Astrocyte (in vitro differentiated cells and primary cell): ENCODE measurements at regions not wholly inside any gene's neighbourhood (a gene's known extent, or its start where the extent isn't known, plus 50 kb on each side); places are given as distances from the start of the nearest gene placed in this dataset.

ENCODE experiments used
- DNase-seq: peaks from one replicate; pipeline ENCODE4 v3.0.0-alpha.2; 2010; ENCODE audit warnings: low read depth
- FAIRE-seq: peaks from 2 replicates; lab custom pipeline; 2011; peaks lifted over from hg19 to GRCh38; lab: Jason Lieb, UNC
- H2AFZ ChIP-seq: 2 replicates; pipeline ENCODE4 v1.6.0; 2012; ENCODE audit warnings: low read depth, low read length, inconsistent platforms
- H3K27ac ChIP-seq: 2 replicates; pipeline ENCODE4 v1.5.1; 2011; ENCODE audit warnings: low read depth, low read length, inconsistent platforms
- H3K27me3 ChIP-seq: 2 replicates; pipeline ENCODE4 v1.6.0; 2011; ENCODE audit warnings: low read length, inconsistent platforms; ENCODE audit not compliant: insufficient read depth
- H3K36me3 ChIP-seq: 2 replicates; pipeline ENCODE4 v1.5.1; 2011; ENCODE audit warnings: low read length, inconsistent platforms; ENCODE audit not compliant: insufficient read depth
- H3K4me1 ChIP-seq: 2 replicates; pipeline ENCODE4 v1.5.1; 2011; ENCODE audit warnings: low read length, inconsistent platforms; ENCODE audit not compliant: insufficient read depth
- H3K4me2 ChIP-seq: 2 replicates; pipeline ENCODE4 v1.6.0; 2012; ENCODE audit warnings: low read length, inconsistent platforms
- H3K4me3 ChIP-seq: 2 replicates; pipeline ENCODE4 v1.5.1; 2011; ENCODE audit warnings: low read depth, mild to moderate bottlenecking, low read length, inconsistent platforms; ENCODE audit not compliant: insufficient read depth
- H3K79me2 ChIP-seq: 2 replicates; pipeline ENCODE4 v1.6.0; 2012; ENCODE audit warnings: mild to moderate bottlenecking, low read length, inconsistent platforms; ENCODE audit not compliant: insufficient read depth
- H3K9ac ChIP-seq: 2 replicates; pipeline ENCODE4 v1.6.0; 2012; ENCODE audit warnings: mild to moderate bottlenecking, low read length, inconsistent platforms
- H3K9me3 ChIP-seq: 2 replicates; pipeline ENCODE4 v1.5.1; 2012; ENCODE audit warnings: low read depth, mild to moderate bottlenecking, low read length, inconsistent platforms; ENCODE audit not compliant: insufficient read depth
- H4K20me1 ChIP-seq: 2 replicates; pipeline ENCODE4 v1.6.0; 2012; ENCODE audit warnings: low read length, inconsistent platforms; ENCODE audit not compliant: insufficient read depth
- H3K27ac Mint-ChIP-seq: one replicate; pipeline ENCODE4 v1.8.0; 2021; ENCODE audit warnings: mild to moderate bottlenecking, mixed read lengths; ENCODE audit not compliant: unreplicated experiment
- H3K27me3 Mint-ChIP-seq: one replicate; pipeline ENCODE4 v1.8.0; 2021; ENCODE audit warnings: low read depth, mixed read lengths; ENCODE audit not compliant: unreplicated experiment
- H3K36me3 Mint-ChIP-seq: one replicate; pipeline ENCODE4 v1.8.0; 2021; ENCODE audit warnings: low read depth, mixed read lengths; ENCODE audit not compliant: unreplicated experiment
- H3K4me1 Mint-ChIP-seq: one replicate; pipeline ENCODE4 v1.8.0; 2021; ENCODE audit warnings: low read depth, mixed read lengths; ENCODE audit not compliant: unreplicated experiment
- H3K4me3 Mint-ChIP-seq: one replicate; pipeline ENCODE4 v1.8.0; 2021; ENCODE audit warnings: mild to moderate bottlenecking, moderate library complexity, mixed read lengths; ENCODE audit not compliant: unreplicated experiment
- H3K9me3 Mint-ChIP-seq: one replicate; pipeline ENCODE4 v1.8.0; 2021; ENCODE audit warnings: mild to moderate bottlenecking, mixed read lengths; ENCODE audit not compliant: unreplicated experiment
- CTCF ChIP-seq: IDR thresholded peaks from 2 replicates; pipeline ENCODE4 v1.5.1; 2011; ENCODE audit warnings: low read depth, mild to moderate bottlenecking, inconsistent platforms, low read length, moderate library complexity; ENCODE audit not compliant: insufficient read depth
- EZH2 ChIP-seq: IDR thresholded peaks from 2 replicates; pipeline ENCODE4 v1.6.1; 2012; ENCODE audit warnings: mild to moderate bottlenecking, low read length, inconsistent platforms; ENCODE audit not compliant: insufficient read depth

GRCh38 chr5:91611746-91612145 is 228.6 kb upstream of the ARRDC3 start:
- Histone ChIP-seq H3K27me3 (no peaks in the 10 kb centered on the region), H2AFZ (no peak overlapping the region), H3K9me3 (no peaks in the 10 kb centered on the region), H4K20me1 (no peaks in the 10 kb centered on the region), H3K9ac (no peak overlapping the region), H3K4me2 (no peak overlapping the region), H3K27ac (no peak overlapping the region), H3K36me3 (no peaks in the 10 kb centered on the region), H3K4me1 (no peaks in the 10 kb centered on the region), H3K79me2 (no peaks in the 10 kb centered on the region), H3K4me3 (no peak overlapping the region)
- Mint-ChIP-seq H3K4me3 (no peak overlapping the region), H3K4me1 (no peaks in the 10 kb centered on the region), H3K36me3 (no peaks in the 10 kb centered on the region), H3K27ac (no peak overlapping the region), H3K9me3 (no peaks in the 10 kb centered on the region), H3K27me3 (no peaks in the 10 kb centered on the region)
- DNase-seq, result no peak
- no peak for FAIRE-seq
- TF ChIP-seq CTCF, result no peak
- TF ChIP-seq EZH2, result no peak

- no peak for FAIRE-seq
- no peak overlapping the region for H3K4me2 ChIP-seq
- H3K27me3 ChIP-seq, result no peaks in the 10 kb centered on the region
- H4K20me1 ChIP-seq, result no peaks in the 10 kb centered on the region
- no peak overlapping the region for H3K9ac ChIP-seq
- H3K4me3 ChIP-seq, result no peak overlapping the region
- H3K4me1 ChIP-seq, result no peaks in the 10 kb centered on the region
- DNase-seq, result no peak
- H3K9me3 ChIP-seq, result no peaks in the 10 kb centered on the region
- no peak overlapping the region for H3K4me3 Mint-ChIP-seq
- TF ChIP-seq CTCF (no peak), EZH2 (no peak)
- no peak overlapping the region for H2AFZ ChIP-seq
- no peak overlapping the region for H3K27ac ChIP-seq
- no peak overlapping the region for H3K27ac Mint-ChIP-seq
- H3K79me2 ChIP-seq, result no peaks in the 10 kb centered on the region
- H3K36me3 Mint-ChIP-seq, result no peaks in the 10 kb centered on the region
- no peaks in the 10 kb centered on the region for H3K27me3 Mint-ChIP-seq
- no peaks in the 10 kb centered on the region for H3K4me1 Mint-ChIP-seq
- no peaks in the 10 kb centered on the region for H3K9me3 Mint-ChIP-seq
- H3K36me3 ChIP-seq, result no peaks in the 10 kb centered on the region
Measured at GRCh38 chr5:91607675-91608074, 224.6 kb upstream of the ARRDC3 start.

DNA sequence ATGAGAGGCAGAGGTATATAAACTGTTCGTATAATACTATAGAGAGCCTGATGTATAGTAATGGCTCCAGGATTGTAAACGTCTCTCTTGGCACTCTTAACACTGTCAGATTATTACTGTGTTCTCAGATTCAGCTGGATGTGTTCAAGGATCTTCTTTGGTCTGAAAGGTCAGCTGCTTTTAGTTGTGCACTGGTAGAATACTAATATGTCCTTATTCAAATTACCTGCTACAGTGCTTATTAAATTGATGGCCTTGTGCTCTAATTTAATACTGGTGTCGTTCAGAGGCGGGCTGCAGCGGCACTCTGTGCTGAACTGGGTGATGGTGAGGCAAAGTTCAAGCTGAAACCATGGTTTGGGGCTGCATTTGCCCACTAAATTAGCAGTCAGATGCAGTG is 216.7 kb upstream of the ARRDC3 start:
- no peak overlapping the region for H3K4me3 Mint-ChIP-seq
- no peaks in the 10 kb centered on the region for H3K4me1 Mint-ChIP-seq
- Histone ChIP-seq H4K20me1 (no peaks in the 10 kb centered on the region), H3K36me3 (no peaks in the 10 kb centered on the region), H3K4me1 (no peaks in the 10 kb centered on the region), H3K9ac (no peak overlapping the region), H2AFZ (no peak overlapping the region), H3K4me3 (no peak overlapping the region), H3K4me2 (no peak overlapping the region), H3K9me3 (no peaks in the 10 kb centered on the region), H3K79me2 (no peaks in the 10 kb centered on the region), H3K27ac (no peak overlapping the region), H3K27me3 (no peaks in the 10 kb centered on the region)
- H3K27ac Mint-ChIP-seq, result no peak overlapping the region
- no peaks in the 10 kb centered on the region for H3K9me3 Mint-ChIP-seq
- FAIRE-seq (no peak), DNase-seq (no peak)
- no peaks in the 10 kb centered on the region for H3K36me3 Mint-ChIP-seq
- no peaks in the 10 kb centered on the region for H3K27me3 Mint-ChIP-seq
- TF ChIP-seq CTCF, result no peak
- TF ChIP-seq EZH2, result no peak
